ENCODE measurements at regions not wholly inside any gene's neighbourhood (a gene's known extent, or its start where the extent isn't known, plus 50 kb on each side); places are given as distances from the start of the nearest gene placed in this dataset.

DNA sequence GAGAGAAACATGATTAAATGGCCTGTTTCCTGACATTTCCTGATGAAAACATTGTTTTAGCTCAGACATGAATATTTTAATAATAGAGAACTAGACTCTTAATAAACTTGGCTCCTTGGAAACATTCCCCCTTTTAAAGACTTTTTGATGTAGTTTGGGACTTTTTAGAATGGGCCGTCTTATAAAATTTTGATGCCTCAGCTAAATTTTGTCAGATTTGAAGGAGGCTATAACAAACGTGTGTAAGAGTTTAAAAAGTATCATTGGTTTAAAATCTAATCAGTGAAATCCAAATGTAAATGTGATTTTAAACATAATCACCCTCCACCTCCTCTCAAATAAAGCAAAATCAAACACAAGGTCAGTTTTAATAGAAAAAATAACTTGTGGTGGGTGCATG is 200.9 kb downstream of the CLIC5 start:
- intact Hi-C loops (cut with micrococcal nuclease): no loop called here
- H3K4me1 ChIP-seq (ENCODE audit: control insufficient read depth in 1 of 2, insufficient read depth in 2 of 2, low read length in 2 of 2): no peaks in the 10 kb centered on the region
- DNase-seq: no peak
- no peaks in the 10 kb centered on the region for H3K79me2 ChIP-seq (ENCODE audit: insufficient read depth, low read length)
- WGBS (ENCODE audit: insufficient coverage): no CpG with 5 or more reads among the region's 2 CpGs
- no peaks in the 10 kb centered on the region for H4K20me1 ChIP-seq (ENCODE audit: insufficient read depth, low read length)
- H3K4me1 Mint-ChIP-seq: no peaks in the 10 kb centered on the region
- H3K27me3 ChIP-seq (ENCODE audit: control insufficient read depth in 2 of 2, insufficient read depth in 2 of 2, low read length in 2 of 2): no peaks in the 10 kb centered on the region
- TF ChIP-seq, protein P1, sequence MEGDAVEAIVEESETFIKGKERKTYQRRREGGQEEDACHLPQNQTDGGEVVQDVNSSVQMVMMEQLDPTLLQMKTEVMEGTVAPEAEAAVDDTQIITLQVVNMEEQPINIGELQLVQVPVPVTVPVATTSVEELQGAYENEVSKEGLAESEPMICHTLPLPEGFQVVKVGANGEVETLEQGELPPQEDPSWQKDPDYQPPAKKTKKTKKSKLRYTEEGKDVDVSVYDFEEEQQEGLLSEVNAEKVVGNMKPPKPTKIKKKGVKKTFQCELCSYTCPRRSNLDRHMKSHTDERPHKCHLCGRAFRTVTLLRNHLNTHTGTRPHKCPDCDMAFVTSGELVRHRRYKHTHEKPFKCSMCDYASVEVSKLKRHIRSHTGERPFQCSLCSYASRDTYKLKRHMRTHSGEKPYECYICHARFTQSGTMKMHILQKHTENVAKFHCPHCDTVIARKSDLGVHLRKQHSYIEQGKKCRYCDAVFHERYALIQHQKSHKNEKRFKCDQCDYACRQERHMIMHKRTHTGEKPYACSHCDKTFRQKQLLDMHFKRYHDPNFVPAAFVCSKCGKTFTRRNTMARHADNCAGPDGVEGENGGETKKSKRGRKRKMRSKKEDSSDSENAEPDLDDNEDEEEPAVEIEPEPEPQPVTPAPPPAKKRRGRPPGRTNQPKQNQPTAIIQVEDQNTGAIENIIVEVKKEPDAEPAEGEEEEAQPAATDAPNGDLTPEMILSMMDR (IDR thresholded peaks at IDR 0.05): no peak
- H3K27me3 Mint-ChIP-seq (ENCODE audit: low read depth in 3 of 3): peaks cover 0 to 4% (median 2%) of the 10 kb centered on the region in 3 donors
- H3K27ac Mint-ChIP-seq: no peak overlapping the region
- no peak overlapping the region for H3K4me3 ChIP-seq (replicated peaks in 1 of 3; ENCODE audit: low read depth in 2 of 3, low read length in 3 of 3)
- H3K9ac ChIP-seq (ENCODE audit: insufficient read depth, low read length, poor library complexity, severe bottlenecking): no peak overlapping the region
- no peak overlapping the region for H3K4me3 Mint-ChIP-seq
- H3K36me3 Mint-ChIP-seq: no peaks in the 10 kb centered on the region
- H2AFZ ChIP-seq (ENCODE audit: insufficient read depth, low read depth, low read length, poor library complexity, severe bottlenecking): no peak overlapping the region
- H3K27ac ChIP-seq (ENCODE audit: low read depth in 1 of 2, low read length in 2 of 2): no peak overlapping the region
- peaks cover 0 to 3% of the 10 kb centered on the region in 2 donors for H3K9me3 ChIP-seq (replicated peaks in 1 of 2; ENCODE audit: control insufficient read depth in 1 of 2, insufficient read depth in 1 of 2, low read length in 2 of 2)
- no peaks in the 10 kb centered on the region for H3K36me3 ChIP-seq (replicated peaks in 1 of 2; ENCODE audit: control insufficient read depth in 1 of 2, insufficient read depth in 2 of 2, low read length in 2 of 2)
- no peak overlapping the region for H3K4me2 ChIP-seq (replicated peaks; ENCODE audit: extremely low read depth, low read length, poor library complexity, severe bottlenecking)
- peaks cover 0 to 9% (median 2%) of the 10 kb centered on the region in 7 donors for H3K9me3 Mint-ChIP-seq

GRCh38 chr6:45813943-45814342 is 201.7 kb downstream of the CLIC5 start:
- Mint-ChIP-seq H3K9me3 (peaks cover 0 to 10% (median 2%) of the 10 kb centered on the region in 7 donors), H3K4me3 (no peak overlapping the region), H3K27me3 (ENCODE audit: low read depth in 3 of 3) (peaks cover 0 to 3% (median 2%) of the 10 kb centered on the region in 3 donors), H3K36me3 (no peaks in the 10 kb centered on the region), H3K4me1 (peaks cover 2% of the 10 kb centered on the region), H3K27ac (no peak overlapping the region)
- Histone ChIP-seq H3K79me2 (ENCODE audit: insufficient read depth, low read length) (no peaks in the 10 kb centered on the region), H3K27me3 (ENCODE audit: control insufficient read depth in 2 of 2, insufficient read depth in 2 of 2, low read length in 2 of 2) (no peaks in the 10 kb centered on the region), H3K4me2 (replicated peaks; ENCODE audit: extremely low read depth, low read length, poor library complexity, severe bottlenecking) (no peak overlapping the region), H3K27ac (ENCODE audit: low read depth in 1 of 2, low read length in 2 of 2) (no peak overlapping the region), H3K36me3 (replicated peaks in 1 of 2; ENCODE audit: control insufficient read depth in 1 of 2, insufficient read depth in 2 of 2, low read length in 2 of 2) (no peaks in the 10 kb centered on the region), H3K9me3 (replicated peaks in 1 of 2; ENCODE audit: control insufficient read depth in 1 of 2, insufficient read depth in 1 of 2, low read length in 2 of 2) (peaks cover 0 to 3% of the 10 kb centered on the region in 2 donors), H3K4me3 (replicated peaks in 1 of 3; ENCODE audit: low read depth in 2 of 3, low read length in 3 of 3) (no peak overlapping the region), H3K4me1 (ENCODE audit: control insufficient read depth in 1 of 2, insufficient read depth in 2 of 2, low read length in 2 of 2) (no peaks in the 10 kb centered on the region), H2AFZ (ENCODE audit: insufficient read depth, low read depth, low read length, poor library complexity, severe bottlenecking) (no peak overlapping the region), H4K20me1 (ENCODE audit: insufficient read depth, low read length) (no peaks in the 10 kb centered on the region), H3K9ac (ENCODE audit: insufficient read depth, low read length, poor library complexity, severe bottlenecking) (no peak overlapping the region)
- intact Hi-C loops (cut with micrococcal nuclease): no loop called here
- 83% methylated on average over 2 of the region's 3 CpGs for WGBS (ENCODE audit: insufficient coverage)
- TF ChIP-seq, protein P1 (IDR thresholded peaks at IDR 0.05): no peak
- DNase-seq: no peak
